ENCODE measurements at regions not wholly inside any gene's neighbourhood (a gene's known extent, or its start where the extent isn't known, plus 50 kb on each side); places are given as distances from the start of the nearest gene placed in this dataset.

DNA sequence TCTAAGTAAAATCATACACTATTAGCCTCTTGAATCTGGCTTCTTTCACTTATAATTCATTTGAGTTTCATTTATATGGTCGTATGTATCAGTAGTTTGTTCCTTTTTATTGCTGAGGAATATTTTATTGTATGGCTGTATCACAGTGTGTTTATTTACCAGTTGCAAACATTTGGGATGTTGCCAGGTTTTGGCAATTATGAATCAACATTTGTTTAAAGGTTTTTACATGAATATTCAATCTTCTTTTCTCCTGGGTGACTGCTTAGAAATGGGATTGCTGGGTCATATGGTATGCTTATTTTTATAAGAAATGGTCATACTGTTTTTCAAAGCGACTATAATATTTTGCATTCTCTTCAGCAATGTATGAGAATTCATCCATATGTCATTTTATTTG lies 107.9 kb downstream of the PMAIP1 start:
- TF ChIP-seq CTCF (conservative IDR thresholded peaks at IDR 0.05; ENCODE audit: low read depth, low read length) (no peak), EZH2 (IDR thresholded peaks at IDR 0.05; ENCODE audit: borderline replicate concordance, low read depth, low read length, poor library complexity, severe bottlenecking) (no peak)

Measured in A673 (cell line).